Mammary epithelial cell (primary cell): ENCODE measurements at regions not wholly inside any gene's neighbourhood (a gene's known extent, or its start where the extent isn't known, plus 50 kb on each side); places are given as distances from the start of the nearest gene placed in this dataset.

Experiments used
- CTCF ChIP-seq, 2 donors: IDR thresholded peaks in 1 of 2; conservative IDR thresholded peaks in 1 of 2; 2 replicates each; pipeline ENCODE4 v1.5.1; 2011 to 2012; ENCODE audit warnings: inconsistent platforms in 2 of 2, low read length in 2 of 2, mild to moderate bottlenecking in 2 of 2, control low read depth in 1 of 2, low read depth in 1 of 2; ENCODE audit not compliant: insufficient read depth in 1 of 2; ENCODE audit errors: extremely low read depth in 1 of 2
- EZH2 ChIP-seq: IDR thresholded peaks from 2 replicates; pipeline ENCODE4 v1.6.1; 2012; ENCODE audit warnings: low read length, inconsistent platforms, borderline replicate concordance

DNA sequence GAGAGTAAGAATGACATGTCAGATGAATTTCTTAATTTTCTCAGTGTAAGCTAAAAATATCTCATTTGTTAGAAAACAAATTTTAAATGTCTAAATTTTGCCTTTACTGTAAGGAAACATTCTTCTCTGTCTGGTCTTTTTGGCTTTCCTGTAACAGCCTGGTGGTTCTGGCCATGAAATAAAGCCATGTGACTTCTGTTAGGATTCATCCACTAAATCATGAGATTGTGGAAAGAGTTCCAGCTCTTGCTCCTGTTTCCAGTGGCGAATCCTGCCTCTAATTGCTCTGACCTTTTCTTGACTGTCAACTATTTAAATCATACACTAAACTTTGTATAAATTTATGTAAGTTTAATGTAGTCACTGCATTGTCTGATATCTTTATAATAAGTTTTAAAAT is 398.5 kb upstream of the AKR1E2 start:
- no peak for TF ChIP-seq CTCF (conservative IDR thresholded peaks at IDR 0.05 in 1 of 2, IDR thresholded peaks at IDR 0.05 in 1 of 2; ENCODE audit: extremely low read depth in 1 of 2, insufficient read depth in 1 of 2, low read depth in 1 of 2, low read length in 2 of 2)
- no peak for TF ChIP-seq EZH2
